HG02571 (cell line): ENCODE measurements at regions not wholly inside any gene's neighbourhood (a gene's known extent, or its start where the extent isn't known, plus 50 kb on each side); places are given as distances from the start of the nearest gene placed in this dataset.
A peak's percentile ranks its signal among the peaks of the same experiment; 100 is the strongest.

Source experiments
- ATAC-seq: cut with Tn5 transposase; IDR thresholded peaks from one replicate; pipeline ENCODE4 v1.9.1; 2021; ENCODE audit warnings: mild to moderate bottlenecking, moderate library complexity; ENCODE audit not compliant: unreplicated experiment

DNA sequence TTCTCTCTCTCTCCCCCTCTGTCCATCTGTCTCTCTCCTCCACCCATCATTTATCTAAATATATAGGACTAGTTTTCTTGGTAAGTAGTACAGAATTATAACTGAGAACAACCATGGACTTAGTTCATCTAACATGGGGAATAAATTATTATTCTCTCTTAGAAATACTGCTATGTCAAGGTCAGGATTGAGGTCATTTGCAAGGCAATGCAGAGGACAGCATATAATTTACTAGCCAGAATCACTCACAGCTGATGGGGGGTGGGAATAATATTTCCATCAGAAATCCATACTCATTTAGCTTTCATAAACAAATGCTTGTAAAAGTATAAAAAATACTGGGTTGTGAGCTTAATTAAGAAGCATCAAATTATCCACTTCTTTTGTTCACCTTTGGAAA is 553.9 kb upstream of the POU3F2 start:
- no peak for ATAC-seq

DNA sequence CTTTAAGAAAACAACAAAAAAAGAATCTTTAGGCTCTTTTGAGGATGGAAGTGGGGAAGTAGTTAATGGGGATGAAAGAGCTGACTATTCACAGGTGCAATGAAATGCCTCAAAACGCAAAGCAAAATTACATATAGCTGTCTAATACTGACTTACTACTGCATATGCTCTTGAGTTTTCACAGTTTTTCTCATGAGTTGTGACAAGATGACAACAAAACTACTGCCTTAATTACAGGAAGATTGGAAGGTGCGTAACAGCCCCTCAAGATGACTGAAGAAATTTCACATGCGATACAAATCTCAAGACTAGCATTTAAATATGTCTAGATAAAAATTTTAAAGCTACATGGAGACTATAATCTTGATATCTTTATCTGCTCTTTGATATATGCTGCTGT is 547.8 kb upstream of the POU3F2 start:
- no peak for ATAC-seq

DNA sequence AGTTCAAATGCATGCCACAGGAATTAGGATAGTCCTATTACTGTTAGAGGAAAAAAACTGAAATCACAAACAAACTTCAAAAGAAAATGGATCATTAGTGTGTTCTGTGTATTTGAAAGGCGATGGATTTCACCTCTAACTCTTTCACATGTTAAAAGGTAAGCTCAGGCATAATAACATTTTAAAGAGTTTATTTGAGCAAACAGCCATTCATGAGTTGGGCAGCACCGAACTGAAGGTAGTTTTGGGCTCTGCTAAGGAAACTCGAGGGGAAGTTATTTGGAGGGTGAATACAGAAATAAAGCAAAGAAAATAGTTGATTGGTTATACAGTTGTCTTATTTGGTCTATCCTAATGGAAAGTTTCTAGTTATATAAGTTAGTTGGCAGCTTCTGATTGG is 546.5 kb upstream of the POU3F2 start:
- ATAC-seq, result no peak

DNA sequence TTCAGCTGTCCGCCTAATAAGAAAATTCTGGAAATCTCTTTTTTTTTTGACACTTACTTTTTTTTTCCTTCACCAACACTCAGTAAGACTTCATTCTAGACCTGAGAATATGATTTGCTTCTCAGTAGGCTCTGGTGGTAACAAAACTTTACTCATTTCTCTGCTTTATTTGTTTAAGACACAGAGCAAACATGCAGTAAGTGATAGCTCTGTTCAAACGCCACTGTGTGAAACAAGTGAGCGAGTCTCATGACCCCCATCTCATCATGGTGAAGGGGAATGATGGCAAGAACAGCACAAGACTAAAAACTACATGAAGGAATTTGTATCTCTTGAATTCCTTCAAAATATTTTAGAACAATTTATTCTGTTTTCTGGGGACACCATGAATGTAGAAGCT is 541.6 kb upstream of the POU3F2 start:
- no peak for ATAC-seq

DNA sequence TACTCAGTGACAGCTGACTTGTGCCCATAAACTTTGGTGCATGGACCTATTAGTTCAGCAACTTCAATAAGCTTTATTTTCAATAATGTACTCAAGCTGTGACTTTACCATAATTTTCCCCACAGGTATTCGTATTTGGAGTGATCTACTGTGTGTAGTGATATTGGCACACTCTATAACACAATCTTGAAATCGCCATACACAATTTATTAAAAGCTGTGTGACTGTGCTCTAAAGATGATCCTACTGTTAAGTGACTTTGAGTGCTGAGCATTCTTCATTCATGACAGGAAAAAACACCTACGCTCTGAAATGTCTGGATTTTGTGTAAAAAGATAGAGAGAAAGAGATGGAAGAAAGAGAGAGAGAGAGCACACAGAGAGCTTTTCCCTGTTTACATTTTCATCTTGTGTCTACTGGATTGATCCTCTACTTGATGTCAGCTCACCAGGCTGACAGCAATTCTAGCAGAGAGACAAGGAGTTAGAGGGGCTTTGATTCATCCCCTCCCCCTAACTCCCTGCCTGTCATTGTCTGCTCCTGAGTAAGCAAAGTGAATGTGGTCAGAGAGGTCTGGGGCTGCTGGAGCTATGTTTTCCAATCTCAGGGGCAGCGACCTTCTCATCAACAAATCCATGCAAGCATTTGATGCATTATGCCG is 538.7 kb upstream of the POU3F2 start:
- no peak for ATAC-seq

DNA sequence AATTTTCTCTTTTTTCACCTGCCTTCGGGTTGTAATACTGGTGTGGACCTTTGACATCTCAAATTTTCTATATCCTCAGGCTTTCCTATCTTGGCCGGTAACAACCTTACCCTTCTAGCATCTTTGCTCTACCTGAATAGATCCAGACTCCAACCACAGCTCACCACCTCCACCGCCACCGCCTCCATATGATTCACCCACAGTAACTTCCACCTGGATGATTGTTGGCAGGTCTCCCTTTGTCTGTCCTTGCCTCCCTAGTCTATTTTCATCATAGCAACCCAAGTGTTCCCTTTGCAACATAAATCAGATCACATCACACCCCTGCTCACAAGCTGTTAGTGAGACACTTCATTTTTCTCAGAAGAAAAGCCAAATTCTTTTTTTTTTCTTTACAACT is 525.8 kb upstream of the POU3F2 start:
- ATAC-seq, result no peak

DNA sequence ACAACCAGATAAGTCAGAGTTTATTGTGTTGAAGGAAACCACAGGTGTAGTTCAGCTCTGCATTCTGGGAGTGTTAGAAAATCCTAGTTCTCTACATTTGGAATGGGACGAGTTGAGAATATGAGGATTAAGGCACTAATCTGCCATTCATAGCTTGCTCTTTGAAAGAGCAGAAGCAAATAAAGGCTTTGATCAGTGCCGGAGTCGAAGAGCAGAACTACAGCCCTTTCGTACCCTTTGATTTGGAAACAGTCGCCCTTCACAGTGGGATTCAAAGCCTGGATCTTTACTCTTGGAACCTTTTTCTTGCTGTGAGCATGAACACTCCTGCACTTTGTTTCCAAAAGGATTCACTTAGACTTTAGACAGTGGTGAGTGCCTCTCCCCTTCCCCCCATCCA is 523.9 kb upstream of the POU3F2 start:
- no peak for ATAC-seq

DNA sequence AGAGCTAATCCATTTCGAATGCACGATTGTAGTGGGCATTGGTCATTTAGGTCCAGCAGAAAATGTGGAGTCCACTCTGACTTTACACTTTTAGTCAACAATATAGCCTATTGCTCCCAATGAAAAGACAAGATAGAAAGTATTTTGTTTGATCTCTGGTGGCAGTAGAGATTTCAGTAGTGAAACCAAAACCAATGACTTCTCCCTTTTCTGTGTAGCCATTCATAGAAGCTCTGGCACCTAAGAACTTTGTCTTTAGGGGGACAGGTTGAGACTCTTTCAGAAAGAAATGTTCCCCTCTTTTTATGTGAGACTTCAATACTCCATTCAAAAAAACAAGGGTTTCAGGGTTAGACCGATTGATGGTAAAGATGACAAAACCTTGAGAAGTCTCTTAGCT is 510.8 kb upstream of the POU3F2 start:
- ATAC-seq, result peak; percentile 77

DNA sequence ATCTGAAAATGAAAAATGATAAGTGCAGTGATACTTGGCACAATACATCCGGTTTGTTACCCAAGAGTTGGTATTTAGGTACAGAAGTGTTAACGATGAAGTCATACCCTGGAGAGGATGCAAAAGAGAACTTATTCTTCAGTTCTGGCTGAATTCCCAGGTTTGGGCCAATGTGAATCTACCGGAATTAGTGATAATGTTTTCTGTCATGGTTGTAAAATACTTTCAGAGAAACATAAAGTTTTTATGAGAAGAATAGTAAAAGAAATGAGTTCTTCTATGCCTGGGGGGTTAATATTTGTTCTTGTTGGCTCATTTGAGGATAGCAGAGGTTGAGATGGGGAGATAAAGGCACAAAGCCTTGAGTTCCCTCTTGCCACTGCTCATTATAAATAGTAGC is 509.9 kb upstream of the POU3F2 start:
- no peak for ATAC-seq

DNA sequence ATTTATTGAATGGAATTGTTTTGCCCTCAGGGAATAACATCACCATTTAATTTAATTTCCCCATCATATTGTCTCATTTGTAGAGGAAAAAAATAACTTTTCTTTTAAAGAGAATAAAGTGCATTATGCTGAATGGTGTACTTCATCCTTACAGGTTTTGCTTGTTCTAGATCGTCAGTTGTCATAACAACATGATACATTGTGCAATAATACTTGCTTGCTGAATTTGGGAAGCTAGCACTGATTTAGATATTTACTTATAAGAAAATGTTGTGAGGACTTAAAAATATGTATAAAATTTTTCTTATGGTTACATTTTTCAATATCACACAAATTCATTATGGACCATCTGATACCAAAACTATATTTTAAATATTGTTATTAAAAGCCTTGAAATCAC is 509.0 kb upstream of the POU3F2 start:
- no peak for ATAC-seq

DNA sequence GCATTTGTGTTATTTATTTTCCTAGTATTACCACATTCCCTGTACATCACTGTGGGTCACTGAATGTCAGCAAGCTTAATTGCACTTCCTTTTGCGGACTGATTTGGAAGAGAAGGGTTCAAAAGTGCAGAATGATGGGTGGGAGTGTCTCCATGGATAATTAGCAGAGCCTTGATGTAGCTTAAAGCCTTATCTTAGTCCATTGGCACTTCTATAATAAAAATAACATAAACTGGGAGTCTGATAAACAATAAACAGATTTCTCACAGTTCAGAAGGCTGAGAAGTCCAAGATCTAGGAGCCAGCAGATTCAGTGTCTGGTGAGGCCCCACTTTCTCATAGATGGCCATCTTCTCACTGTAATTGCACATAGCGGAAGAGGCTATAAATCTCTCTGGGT is 501.1 kb upstream of the POU3F2 start:
- no peak for ATAC-seq

DNA sequence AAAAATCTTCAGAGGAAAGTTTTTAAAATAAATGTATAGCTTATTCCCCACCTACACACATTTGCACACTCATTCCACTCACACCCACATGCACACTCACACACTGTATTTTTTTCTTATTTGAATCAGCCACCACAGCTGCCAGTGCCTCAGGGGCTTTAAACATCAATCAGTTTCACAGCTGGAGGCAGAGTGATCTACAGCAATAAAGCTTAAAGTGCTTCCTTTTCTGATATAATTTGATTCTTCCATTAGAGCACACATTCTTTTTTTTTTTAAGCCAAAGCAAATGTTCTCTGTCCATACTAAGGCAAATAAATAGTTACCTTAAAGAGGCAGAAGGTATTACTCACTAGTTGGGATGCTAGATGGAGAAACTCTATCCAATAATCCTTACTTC is 498.8 kb upstream of the POU3F2 start:
- ATAC-seq, result no peak

DNA sequence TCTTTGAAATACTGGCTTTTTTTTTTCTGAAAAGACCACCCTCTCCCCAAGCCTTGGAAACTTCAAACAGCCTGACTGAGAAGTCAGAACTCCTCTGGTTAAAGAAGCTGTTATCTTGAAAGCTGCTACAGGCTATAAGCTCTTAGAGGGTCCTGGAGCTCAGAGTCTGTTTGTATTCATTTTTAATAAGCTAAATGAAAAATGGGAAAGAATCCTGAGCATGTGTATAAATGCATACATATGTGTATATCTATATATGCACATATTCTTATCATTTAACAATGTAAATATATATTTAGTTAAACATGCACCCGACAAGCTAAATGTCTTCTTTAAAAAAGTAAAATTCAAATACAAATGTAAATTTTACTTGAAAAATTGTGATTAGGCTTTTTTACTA is 494.9 kb upstream of the POU3F2 start:
- no peak for ATAC-seq

DNA sequence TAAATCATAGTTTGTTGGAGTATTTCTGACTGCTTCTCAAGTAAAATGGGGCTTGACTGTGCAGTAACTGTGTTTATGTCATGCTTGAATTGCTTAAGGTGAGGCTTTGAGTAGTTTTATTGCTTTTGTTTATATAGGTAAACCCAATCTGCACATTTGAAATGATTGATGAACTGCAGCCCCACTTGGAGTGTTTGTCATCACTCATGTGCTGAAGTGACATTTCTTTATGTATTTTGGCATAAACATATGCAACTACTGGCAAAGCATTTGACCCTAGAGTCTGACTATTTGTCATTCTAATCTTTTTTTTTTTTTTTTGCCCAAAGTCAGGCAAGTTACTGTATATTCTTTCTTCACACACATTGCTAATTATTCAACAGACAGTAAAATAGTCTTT is 491.4 kb upstream of the POU3F2 start:
- no peak for ATAC-seq

DNA sequence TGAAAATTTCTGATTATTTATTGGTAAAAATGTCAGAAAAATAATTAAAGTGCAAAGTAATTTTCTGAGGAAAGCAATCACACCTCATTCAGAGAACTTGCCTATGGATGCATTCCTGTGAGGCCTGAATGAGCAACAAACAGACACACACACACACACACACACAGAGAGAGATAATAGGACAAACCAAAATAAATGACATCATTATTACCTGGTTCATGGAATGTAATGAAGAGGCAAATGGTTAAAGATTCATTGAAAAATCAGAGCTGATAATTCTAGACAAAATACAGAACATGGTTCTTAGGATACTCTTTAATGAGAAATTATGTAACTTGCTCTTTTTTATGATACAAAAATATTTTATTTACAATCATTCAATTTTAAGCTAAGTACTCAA is 490.6 kb upstream of the POU3F2 start:
- ATAC-seq, result no peak

DNA sequence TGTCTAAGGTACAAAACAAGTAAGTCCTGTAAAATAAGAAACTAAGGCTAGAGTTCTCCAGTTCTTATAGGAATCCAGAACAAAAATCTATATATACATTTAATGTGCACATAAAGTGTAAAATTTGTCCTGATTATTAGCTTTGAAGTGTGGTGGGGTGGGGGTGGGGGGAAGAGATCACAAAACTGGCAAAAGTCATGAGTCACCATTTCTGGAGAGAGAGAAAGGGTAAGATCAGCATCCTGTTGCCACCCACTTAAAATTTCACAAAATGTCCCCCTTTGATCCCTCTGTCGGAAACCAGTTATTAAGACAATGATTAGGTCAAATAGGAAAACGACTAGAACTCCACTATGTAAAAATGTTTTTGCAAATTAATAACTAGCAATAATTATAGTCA is 482.0 kb upstream of the POU3F2 start:
- no peak for ATAC-seq

DNA sequence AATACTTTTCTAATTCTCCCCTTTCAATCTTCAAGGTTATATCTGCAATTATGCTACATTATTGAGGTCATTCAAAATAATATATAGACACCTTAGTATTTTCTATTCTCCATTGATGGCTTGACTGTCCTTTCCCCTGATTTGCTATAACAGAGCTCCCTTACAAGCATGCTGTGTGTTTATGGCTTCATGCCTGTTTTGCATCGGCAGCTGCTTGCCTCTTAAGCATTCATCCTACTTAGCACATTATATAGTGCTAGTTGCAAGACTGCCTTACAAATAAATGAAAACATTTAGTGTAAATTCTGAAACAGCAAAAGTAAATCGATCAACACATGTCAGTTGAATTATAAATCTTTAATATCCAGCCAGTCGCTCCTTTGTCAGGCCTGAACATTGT is 476.2 kb upstream of the POU3F2 start:
- ATAC-seq, result no peak

DNA sequence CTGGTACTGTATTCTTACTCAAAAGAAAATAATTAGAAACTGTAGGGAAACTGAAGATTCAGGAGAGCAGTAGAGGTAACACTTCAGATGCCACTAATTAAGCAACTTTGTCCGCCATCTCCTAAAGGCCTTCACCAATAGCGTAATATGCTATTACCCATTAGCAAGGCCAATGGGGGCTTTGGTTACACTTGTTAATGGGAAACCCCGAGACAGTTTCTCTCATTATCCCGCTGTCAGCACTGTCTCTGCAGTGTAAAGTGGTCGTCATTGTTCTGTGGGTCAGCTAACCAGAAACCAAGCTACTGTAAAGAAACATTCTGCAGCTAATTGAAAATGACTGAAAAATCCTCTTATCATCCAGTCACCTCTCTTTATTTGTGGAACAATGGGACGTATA is 468.0 kb upstream of the POU3F2 start:
- ATAC-seq, result no peak

DNA sequence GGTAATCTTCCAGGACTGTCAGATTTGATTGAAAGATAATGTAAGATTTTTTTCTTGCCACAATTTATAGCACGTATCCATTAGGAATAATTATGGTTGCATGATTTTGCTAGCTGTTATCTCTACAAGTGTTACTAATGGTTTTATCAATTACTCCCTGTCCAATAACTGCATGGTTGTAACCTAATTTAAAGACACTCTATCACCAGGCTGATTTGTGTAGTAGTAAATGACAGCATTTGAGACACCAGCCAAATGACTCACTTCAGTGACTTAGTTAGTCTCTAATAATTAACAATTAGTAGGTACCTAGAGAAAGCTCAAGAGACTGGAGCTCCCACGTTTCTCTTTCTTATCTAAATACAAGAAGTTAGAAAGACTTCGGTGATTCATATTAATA is 453.8 kb upstream of the POU3F2 start:
- ATAC-seq, result no peak

DNA sequence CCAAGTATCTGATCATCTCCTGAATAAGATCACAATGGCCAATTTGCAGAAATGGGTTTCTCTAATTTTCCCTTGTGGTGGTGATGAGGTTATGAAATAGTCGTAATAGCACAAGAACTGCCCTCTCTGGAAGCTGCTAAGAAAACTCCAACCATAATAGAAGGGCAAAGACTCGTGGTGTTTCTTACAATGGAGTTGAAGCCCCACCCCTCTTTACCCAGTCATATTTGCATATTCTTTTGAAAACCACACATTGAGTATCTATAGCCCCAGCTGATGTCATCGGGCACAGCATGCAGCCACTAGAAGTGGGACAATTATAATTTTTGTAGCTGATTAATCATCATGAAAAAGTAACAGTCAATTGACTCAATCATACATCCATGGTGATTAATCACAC is 452.1 kb upstream of the POU3F2 start:
- no peak for ATAC-seq

DNA sequence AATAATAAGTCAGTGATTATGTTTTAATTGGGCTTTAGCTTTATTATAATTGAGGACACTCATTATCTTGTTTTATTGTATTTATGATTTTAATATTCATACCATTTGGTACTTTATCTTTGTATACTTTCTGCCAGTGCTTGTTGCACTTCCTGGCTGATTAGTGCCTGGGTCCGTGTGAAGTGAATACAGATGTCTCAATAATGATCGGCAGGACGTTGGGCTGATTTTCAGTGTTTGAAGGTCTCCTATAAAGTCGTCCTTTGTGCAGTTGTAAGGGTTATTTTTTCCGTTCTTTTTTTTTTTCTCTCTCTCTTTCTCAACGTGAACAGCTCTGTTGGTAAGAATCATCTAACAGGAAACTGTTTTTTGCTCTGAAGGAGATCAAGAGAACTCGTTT is 450.0 kb upstream of the POU3F2 start:
- no peak for ATAC-seq

DNA sequence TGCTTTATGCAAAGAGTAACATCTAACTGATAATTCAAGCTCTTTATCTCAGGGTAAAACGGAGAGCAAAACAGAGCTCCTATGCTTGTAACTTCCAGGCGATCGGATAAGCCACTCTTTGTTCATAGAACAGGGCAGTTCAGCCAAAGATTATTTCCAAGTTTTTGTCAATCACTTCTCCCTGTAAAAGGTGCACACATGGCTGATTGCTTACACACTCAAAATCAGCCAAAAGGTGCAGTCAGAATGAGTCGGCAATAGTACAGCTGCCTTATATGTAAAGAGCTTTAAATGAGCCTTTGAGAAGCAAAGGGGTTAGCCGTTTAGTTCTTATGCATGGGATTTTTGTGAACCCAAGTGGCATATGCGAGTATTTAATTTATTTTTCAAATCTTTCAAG is 449.6 kb upstream of the POU3F2 start:
- ATAC-seq, result no peak

DNA sequence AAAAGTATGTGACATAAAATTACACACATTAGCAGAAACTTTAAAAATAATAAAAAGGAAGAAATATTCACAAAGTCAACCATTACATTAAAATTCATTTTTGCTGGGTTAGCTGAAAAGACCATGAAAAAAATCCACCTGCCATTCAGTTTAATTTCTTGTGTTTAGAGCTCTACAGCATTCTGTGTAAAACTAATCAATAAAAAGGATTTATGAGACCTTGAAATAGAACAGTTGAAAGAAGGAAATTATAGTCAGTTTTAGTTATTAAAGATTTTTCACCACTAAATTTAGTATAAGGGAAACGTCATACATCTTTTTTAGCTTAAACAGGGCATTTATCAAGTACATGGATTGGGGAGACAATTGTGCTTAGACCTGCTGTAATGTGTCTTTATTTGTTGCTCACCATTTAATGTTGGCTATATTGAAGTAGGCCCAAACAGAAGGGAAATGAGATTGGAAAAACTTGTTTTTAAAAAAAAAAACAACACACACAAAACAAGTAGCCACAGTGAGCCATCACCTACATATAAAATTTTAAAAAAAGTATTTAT is 438.7 kb upstream of the POU3F2 start:
- ATAC-seq, result no peak
